ENCODE measurements at regions not wholly inside any gene's neighbourhood (a gene's known extent, or its start where the extent isn't known, plus 50 kb on each side); places are given as distances from the start of the nearest gene placed in this dataset.
"Not testable (repeated sequence)": the region's sequence is repeated elsewhere in the genome, so short reads cannot be mapped to it uniquely, and the experiment has no call there.

DNA sequence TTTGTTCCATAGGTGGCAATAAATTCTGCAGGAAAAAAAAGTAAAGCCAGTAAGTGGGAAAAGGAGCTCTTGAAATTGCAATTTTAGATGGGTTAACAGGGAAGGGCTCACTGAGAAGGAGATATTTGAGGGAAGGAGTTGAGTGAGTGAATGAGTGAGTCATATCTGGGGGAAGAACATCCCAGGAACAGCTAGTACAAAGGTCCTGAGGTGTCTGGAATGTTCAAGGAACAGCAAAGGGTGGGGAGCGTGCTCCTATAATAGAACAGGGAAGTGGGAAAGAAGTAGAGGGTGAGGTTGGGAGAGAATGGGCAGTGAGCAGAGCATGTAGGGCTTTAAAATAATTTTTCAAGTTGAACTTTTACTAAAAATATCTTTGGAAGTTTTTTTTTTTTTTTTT is 68.0 kb upstream of the PSME4 start:
- DNase-seq (ENCODE audit: low read depth in 2 of 2), result no peak

DNA sequence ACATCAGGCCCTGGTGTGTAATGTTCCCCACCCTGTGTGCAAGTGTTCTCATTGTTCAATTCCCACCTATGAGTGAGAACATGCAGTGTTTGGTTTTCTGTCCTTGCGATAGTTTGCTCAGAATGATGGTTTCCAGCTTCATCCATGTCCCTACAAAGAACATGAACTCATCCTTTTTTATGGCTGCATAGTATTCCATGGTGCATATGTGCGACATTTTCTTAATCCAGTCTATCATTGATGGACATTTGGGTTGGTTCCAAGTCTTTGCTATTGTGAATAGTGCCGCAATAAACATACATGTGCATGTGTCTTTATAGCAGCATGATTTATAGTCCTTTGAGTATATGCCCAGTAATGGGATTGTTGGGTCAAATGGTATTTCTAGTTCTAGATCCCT is 60.5 kb upstream of the PSME4 start:
- not testable (repeated sequence) for DNase-seq (ENCODE audit: low read depth in 2 of 2)

DNA sequence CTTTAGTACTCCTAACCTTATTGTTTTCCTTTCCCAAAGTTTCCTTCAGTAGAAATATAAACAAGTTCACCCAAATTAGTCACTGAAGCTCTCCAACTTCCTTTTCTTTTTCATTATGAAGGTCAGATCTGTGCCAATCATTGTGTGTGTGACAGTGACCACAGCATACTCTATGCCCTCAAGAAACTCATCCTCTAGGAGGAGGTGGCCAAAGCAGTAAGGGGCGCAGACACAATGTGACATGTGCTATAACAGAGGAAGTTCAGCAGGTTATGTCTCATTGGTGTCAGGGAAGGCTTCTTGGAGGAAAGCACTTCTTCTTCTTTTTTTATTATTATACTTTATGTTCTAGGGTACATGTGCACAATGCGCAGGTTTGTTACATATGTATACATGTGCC is 60.0 kb upstream of the PSME4 start:
- no peak for DNase-seq (ENCODE audit: low read depth in 2 of 2)

DNA sequence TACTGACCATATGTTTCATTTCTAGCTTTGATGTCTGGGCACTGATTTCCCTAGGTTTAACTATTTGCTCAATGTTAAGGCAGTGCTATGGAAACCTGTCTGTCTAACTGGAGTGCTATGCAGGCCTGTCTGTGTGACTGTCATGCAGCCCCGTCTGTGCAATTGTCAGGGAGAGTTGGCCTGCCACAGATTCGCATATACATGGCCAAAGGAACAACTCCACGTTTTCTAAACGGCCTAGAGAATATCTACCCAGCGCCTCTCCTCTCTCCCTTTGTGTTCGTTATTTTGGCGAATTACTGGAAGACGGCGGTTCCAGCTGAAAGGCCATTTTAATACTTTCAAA is 59.6 kb upstream of the PSME4 start:
- DNase-seq (ENCODE audit: low read depth in 2 of 2), result no peak

DNA sequence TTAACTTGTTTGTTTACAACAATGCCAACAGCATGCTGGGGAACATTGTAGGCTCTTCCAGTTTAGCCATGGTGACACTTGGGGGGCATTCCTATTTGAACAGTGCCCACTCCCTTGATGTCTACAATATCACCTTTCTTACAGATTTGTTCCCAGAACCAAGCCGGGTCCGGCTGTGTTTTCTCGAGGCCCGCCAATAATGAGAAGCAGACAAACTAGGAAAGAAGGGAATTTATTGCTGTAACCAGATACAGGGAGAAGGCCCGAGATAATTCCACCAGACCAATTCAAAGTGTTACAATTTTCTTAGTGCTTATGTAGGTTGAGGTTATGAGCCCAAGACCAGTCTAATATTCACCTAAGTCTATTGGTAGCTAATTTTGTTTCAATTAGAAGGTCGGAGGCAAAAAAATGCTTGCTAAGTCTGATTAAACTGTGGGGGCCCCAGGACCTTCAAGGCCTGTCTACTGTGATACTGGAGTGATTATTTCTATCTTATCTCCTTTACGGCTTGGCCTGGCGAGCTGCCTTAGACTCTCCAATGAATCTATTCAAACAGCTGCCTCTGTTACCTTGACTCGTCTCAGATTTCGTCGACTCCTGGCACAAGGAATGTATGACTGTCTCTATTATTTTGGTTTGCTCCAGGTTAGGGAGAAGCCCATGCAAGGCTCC is 59.1 kb upstream of the PSME4 start:
- DNase-seq (ENCODE audit: low read depth in 2 of 2), result no peak

DNA sequence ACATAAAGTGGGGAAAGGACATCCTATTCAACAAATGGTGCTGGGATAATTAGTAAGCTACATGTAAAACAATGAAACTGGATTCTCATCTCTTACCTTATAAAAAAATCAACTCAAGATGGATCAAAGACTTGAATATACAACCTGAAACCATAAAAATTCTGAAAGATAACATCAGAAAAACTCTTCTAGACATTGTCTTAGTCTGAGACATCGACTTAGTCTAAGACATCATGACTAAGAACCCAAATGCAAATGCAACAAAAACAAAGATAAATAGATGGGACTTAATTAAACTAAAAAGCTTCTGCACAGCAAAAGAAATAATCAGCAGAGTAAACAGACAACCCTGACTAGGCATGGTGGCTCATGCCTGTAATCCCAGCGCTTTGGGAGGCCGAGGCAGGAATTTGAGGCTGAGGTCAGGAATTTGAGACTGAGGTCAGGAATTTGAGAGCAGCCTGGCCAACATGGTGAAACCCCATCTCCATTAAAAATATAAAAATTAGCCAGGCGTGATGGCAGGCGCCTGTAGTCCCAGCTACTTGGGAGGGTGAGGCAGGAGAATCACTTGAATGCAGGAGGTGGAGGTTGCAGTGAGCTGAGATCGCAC is 54.8 kb upstream of the PSME4 start:
- not testable (repeated sequence) for DNase-seq (ENCODE audit: low read depth in 2 of 2)

DNA sequence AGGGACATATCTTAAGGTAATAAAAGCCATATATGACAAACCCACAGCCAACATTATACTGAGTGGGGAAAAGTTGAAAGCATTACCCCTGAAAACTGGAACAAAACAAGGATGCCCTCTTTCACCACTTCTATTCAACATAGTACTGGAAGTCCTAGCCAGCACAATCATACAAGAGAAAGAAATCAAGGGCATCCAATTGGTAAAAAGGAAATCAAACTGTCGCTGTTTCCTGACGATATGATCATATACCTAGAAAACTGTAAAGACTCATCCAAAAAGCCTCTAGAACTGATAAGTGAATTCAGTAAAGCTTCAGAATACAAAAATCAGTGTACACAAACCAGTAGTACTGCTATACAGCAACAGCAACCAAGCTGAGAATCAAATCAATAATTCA is 53.8 kb upstream of the PSME4 start:
- DNase-seq (ENCODE audit: low read depth in 2 of 2), result no peak

DNA sequence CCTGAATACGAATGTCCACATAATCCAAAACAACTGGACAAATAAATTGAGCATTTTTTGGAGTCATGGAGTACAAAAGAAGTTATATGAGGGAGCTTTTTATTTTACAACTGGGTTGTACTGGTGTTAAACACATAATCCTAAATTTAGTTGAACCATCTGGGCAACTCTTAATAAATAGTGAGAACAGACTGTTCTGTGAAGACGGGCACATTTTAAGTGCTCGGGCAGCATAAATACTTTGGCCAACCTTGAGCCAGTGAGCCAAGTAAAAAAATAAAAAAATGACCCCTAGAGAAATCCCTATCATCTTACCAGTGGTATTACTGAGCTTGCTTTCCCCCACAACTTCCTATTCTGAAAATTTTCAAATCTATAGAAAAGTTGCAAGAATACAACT is 50.9 kb upstream of the PSME4 start:
- no peak for DNase-seq (ENCODE audit: low read depth in 2 of 2)

DNA sequence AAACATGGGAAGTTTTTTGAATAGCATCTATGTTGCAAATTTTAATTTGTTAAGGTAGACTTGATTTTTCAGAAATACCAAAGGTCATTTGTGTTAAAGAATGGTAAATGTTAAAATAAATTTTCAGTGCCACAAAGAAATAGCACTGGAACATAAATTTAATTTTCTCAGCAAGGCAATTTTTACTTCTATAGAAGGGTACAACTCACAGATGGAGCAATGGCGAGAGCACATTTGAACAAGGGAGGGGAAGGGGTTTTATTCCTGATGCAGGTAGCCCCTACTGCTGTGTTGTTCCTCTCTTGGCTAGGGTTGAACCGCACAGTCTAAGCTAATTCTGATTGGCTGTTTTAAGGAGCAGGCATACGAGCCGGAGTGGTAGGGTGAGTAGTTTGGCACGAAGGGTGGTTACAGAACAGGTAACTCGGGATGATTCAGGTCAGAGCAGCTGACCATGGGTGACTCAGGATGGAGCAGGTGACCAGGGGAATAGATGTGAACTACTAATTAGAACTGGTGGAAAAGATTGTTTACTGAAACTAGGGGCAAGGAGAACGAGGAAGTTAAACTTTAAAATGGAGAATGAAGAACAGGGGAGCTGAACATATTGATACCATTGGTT is 50.1 kb upstream of the PSME4 start:
- no peak for DNase-seq (ENCODE audit: low read depth in 2 of 2)
